ENCODE measurements at regions not wholly inside any gene's neighbourhood (a gene's known extent, or its start where the extent isn't known, plus 50 kb on each side); places are given as distances from the start of the nearest gene placed in this dataset.

- DNase-seq (ENCODE audit: low spot score) = no peak
- Histone ChIP-seq H3K27ac (no peak overlapping the region), H3K4me3 (no peak overlapping the region)
- no peak for TF ChIP-seq CTCF (IDR thresholded peaks at IDR 0.05)
These were observed 187.9 kb upstream of the GRIN2B start for GRCh38 chr12:14169281-14169680.

GRCh38 chr12:14171106-14171505 is 189.7 kb upstream of the GRIN2B start:
- no peak for DNase-seq (ENCODE audit: low spot score)
- no peak for TF ChIP-seq CTCF (IDR thresholded peaks at IDR 0.05)
- Histone ChIP-seq H3K27ac (no peak overlapping the region), H3K4me3 (no peak overlapping the region)

GRCh38 chr12:14175206-14175605 is 190.3 kb upstream of the ATF7IP start:
- Histone ChIP-seq H3K4me3 (no peak overlapping the region), H3K27ac (no peak overlapping the region)
- TF ChIP-seq CTCF (IDR thresholded peaks at IDR 0.05) = no peak
- DNase-seq (ENCODE audit: low spot score) = no peak

GRCh38 chr12:14185427-14186192 is 179.9 kb upstream of the ATF7IP start:
- TF ChIP-seq CTCF (IDR thresholded peaks at IDR 0.05) = peak; percentile 37
- Histone ChIP-seq H3K4me3 (no peak overlapping the region), H3K27ac (no peak overlapping the region)
- DNase-seq (ENCODE audit: low spot score) = no peak

- no peak for TF ChIP-seq CTCF (IDR thresholded peaks at IDR 0.05)
- DNase-seq (ENCODE audit: low spot score) = no peak
- H3K27ac ChIP-seq = no peak overlapping the region
- no peak overlapping the region for H3K4me3 ChIP-seq
These were observed 179.3 kb upstream of the ATF7IP start for GRCh38 chr12:14186193-14186502.

GRCh38 chr12:14187002-14187401 is 178.5 kb upstream of the ATF7IP start:
- no peak for TF ChIP-seq CTCF (IDR thresholded peaks at IDR 0.05)
- no peak overlapping the region for H3K27ac ChIP-seq
- DNase-seq (ENCODE audit: low spot score) = no peak
- no peak overlapping the region for H3K4me3 ChIP-seq

GRCh38 chr12:14187966-14188365 is 177.5 kb upstream of the ATF7IP start:
- TF ChIP-seq CTCF (IDR thresholded peaks at IDR 0.05) = no peak
- no peak overlapping the region for H3K4me3 ChIP-seq
- no peak overlapping the region for H3K27ac ChIP-seq
- DNase-seq (ENCODE audit: low spot score) = no peak

Measured in coronary artery (tissue), 2 donors.